MV-4-11 (cell line): ENCODE measurements at regions not wholly inside any gene's neighbourhood (a gene's known extent, or its start where the extent isn't known, plus 50 kb on each side); places are given as distances from the start of the nearest gene placed in this dataset.

Experiments used
- DNase-seq: peaks from one replicate; lab custom pipeline; 2025; lab: John Stamatoyannopoulos, UW

GRCh38 chr5:62714296-62714695 lies 135.7 kb downstream of the LRRC70 start:
- DNase-seq: no peak

GRCh38 chr5:62708481-62709325 lies 130.1 kb downstream of the LRRC70 start:
- peak; percentile 80 for DNase-seq

- DNase-seq: peak; percentile 91
Observed at GRCh38 chr5:62707563-62707962, 128.9 kb downstream of the LRRC70 start.

GRCh38 chr5:62707131-62707530 lies 128.5 kb downstream of the LRRC70 start:
- peak; percentile 59 for DNase-seq

- no peak for DNase-seq
Observed at GRCh38 chr5:62705022-62705421, 126.4 kb downstream of the LRRC70 start.

- DNase-seq: no peak
Observed at GRCh38 chr5:62702126-62702525, 123.5 kb downstream of the LRRC70 start.

GRCh38 chr5:62701036-62701435 lies 122.4 kb downstream of the LRRC70 start:
- DNase-seq: peak; percentile 84

- DNase-seq: no peak
Observed at GRCh38 chr5:62698756-62699155, 120.1 kb downstream of the LRRC70 start.

GRCh38 chr5:62695274-62695673 lies 116.7 kb downstream of the LRRC70 start:
- peak; percentile 23 for DNase-seq

- DNase-seq: no peak
Observed at GRCh38 chr5:62692946-62693713, 114.5 kb downstream of the LRRC70 start.

- no peak for DNase-seq
Observed at GRCh38 chr5:62691946-62692345, 113.3 kb downstream of the LRRC70 start.

GRCh38 chr5:62690421-62690820 lies 111.8 kb downstream of the LRRC70 start:
- no peak for DNase-seq

- DNase-seq: peak; percentile 90
Observed at GRCh38 chr5:62689599-62690368, 111.2 kb downstream of the LRRC70 start.

- DNase-seq: no peak
Observed at GRCh38 chr5:62686692-62687091, 108.1 kb downstream of the LRRC70 start.

GRCh38 chr5:62685221-62685620 lies 106.6 kb downstream of the LRRC70 start:
- no peak for DNase-seq

- no peak for DNase-seq
Observed at GRCh38 chr5:62684310-62684709, 105.7 kb downstream of the LRRC70 start.

GRCh38 chr5:62682059-62682458 lies 103.4 kb downstream of the LRRC70 start:
- DNase-seq: no peak

- DNase-seq: no peak
Observed at GRCh38 chr5:62681117-62681850, 102.7 kb downstream of the LRRC70 start.

GRCh38 chr5:62680121-62680520 lies 101.5 kb downstream of the LRRC70 start:
- no peak for DNase-seq
